Ishikawa (cell line): ENCODE measurements at regions not wholly inside any gene's neighbourhood (a gene's known extent, or its start where the extent isn't known, plus 50 kb on each side); places are given as distances from the start of the nearest gene placed in this dataset.

ENCODE experiments used
- CEBPB ChIP-seq: IDR thresholded peaks from 2 replicates; pipeline ENCODE4 v1.6.1; 2012
- CREB1 ChIP-seq: IDR thresholded peaks from 2 replicates; pipeline ENCODE4 v1.6.1; 2012; ENCODE audit warnings: low read depth
- EGR1 ChIP-seq: IDR thresholded peaks from 2 replicates; pipeline ENCODE4 v1.6.1; 2012
- EP300 ChIP-seq: IDR thresholded peaks from 2 replicates; pipeline ENCODE4 v1.6.1; 2012; ENCODE audit warnings: borderline replicate concordance
- FOXM1 ChIP-seq: IDR thresholded peaks from 2 replicates; pipeline ENCODE4 v1.6.1; 2012; ENCODE audit warnings: low read depth, borderline replicate concordance
- NFIC ChIP-seq: IDR thresholded peaks from 2 replicates; pipeline ENCODE4 v1.6.1; 2012
- RAD21 ChIP-seq: IDR thresholded peaks from 2 replicates; pipeline ENCODE4 v1.6.1; 2012; ENCODE audit warnings: low read depth
- TAF1 ChIP-seq: IDR thresholded peaks from 2 replicates; pipeline ENCODE4 v1.6.1; 2012; ENCODE audit warnings: low read depth, mild to moderate bottlenecking
- TCF12 ChIP-seq: IDR thresholded peaks from 2 replicates; pipeline ENCODE4 v1.6.1; 2012; ENCODE audit warnings: low read depth
- TEAD4 ChIP-seq: IDR thresholded peaks from 2 replicates; pipeline ENCODE4 v1.6.1; 2012
- YY1 ChIP-seq: IDR thresholded peaks from 2 replicates; pipeline ENCODE4 v1.6.1; 2012; ENCODE audit warnings: low read depth
- ZBTB7A ChIP-seq: IDR thresholded peaks from 2 replicates; pipeline ENCODE4 v1.6.1; 2012; ENCODE audit warnings: low read depth
- TF ChIP-seq, protein P1 (sequence below): IDR thresholded peaks from 2 replicates; pipeline ENCODE4 v1.6.1; 2012
- TF ChIP-seq, protein P2 (sequence below): IDR thresholded peaks from 2 replicates; pipeline ENCODE4 v1.6.1; 2012
- TF ChIP-seq, protein P3 (sequence below): IDR thresholded peaks from 2 replicates; pipeline ENCODE4 v1.6.1; 2012; ENCODE audit warnings: low read depth, mild to moderate bottlenecking

DNA sequence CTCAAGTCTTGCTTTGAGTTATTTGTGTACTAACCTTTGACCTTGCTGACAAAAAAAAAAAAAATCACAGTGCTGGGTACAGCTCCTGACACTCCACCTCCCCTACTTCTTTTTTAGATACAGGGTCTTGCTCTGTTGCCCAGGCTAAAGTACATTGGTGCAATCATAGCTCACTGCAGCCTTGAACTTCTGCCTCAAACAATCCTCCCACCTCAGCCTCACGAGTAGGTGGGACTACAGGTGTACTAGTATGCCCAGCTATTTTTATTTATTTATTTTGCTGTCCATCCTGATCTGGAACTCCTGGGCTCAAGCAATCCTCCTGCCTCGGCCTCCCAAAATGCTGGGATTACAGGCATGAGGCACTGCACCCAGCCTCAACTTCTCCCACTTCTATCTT, 57.2 kb upstream of the KCNMB1 start:
- TF ChIP-seq, protein P1, sequence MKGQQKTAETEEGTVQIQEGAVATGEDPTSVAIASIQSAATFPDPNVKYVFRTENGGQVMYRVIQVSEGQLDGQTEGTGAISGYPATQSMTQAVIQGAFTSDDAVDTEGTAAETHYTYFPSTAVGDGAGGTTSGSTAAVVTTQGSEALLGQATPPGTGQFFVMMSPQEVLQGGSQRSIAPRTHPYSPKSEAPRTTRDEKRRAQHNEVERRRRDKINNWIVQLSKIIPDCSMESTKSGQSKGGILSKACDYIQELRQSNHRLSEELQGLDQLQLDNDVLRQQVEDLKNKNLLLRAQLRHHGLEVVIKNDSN, result no peak
- TF ChIP-seq TCF12 (no peak), CEBPB (no peak), FOXM1 (no peak), EP300 (no peak), RAD21 (no peak), NFIC (no peak), EGR1 (no peak), TEAD4 (no peak), TAF1 (no peak), ZBTB7A (no peak), YY1 (no peak), CREB1 (no peak)
- TF ChIP-seq, protein P2, sequence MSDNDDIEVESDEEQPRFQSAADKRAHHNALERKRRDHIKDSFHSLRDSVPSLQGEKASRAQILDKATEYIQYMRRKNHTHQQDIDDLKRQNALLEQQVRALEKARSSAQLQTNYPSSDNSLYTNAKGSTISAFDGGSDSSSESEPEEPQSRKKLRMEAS, result no peak
- TF ChIP-seq, protein P3, sequence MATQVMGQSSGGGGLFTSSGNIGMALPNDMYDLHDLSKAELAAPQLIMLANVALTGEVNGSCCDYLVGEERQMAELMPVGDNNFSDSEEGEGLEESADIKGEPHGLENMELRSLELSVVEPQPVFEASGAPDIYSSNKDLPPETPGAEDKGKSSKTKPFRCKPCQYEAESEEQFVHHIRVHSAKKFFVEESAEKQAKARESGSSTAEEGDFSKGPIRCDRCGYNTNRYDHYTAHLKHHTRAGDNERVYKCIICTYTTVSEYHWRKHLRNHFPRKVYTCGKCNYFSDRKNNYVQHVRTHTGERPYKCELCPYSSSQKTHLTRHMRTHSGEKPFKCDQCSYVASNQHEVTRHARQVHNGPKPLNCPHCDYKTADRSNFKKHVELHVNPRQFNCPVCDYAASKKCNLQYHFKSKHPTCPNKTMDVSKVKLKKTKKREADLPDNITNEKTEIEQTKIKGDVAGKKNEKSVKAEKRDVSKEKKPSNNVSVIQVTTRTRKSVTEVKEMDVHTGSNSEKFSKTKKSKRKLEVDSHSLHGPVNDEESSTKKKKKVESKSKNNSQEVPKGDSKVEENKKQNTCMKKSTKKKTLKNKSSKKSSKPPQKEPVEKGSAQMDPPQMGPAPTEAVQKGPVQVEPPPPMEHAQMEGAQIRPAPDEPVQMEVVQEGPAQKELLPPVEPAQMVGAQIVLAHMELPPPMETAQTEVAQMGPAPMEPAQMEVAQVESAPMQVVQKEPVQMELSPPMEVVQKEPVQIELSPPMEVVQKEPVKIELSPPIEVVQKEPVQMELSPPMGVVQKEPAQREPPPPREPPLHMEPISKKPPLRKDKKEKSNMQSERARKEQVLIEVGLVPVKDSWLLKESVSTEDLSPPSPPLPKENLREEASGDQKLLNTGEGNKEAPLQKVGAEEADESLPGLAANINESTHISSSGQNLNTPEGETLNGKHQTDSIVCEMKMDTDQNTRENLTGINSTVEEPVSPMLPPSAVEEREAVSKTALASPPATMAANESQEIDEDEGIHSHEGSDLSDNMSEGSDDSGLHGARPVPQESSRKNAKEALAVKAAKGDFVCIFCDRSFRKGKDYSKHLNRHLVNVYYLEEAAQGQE, result no peak

DNA sequence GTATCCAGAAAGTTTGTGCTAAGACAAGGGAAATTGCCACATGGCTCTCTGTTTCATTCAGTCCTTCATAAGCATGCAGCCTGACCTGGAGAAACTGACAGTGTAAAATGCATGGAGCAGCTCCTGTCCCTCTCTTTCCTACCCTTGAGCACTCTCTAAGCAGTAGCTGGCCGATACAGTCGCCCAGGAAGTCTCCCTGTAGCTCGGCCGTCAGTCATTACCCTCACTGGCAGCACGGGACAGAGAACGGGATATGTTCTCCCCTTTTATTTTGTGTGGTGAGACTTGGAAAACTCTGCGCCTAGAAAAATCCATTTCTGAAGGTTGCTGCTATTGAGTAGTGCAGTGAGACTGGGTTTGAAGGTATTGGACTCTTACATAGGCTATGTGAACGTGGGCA, 56.8 kb upstream of the KCNMB1 start:
- TF ChIP-seq, protein P2, result no peak
- no peak for TF ChIP-seq CEBPB
- TF ChIP-seq, protein P3, result no peak
- no peak for TF ChIP-seq FOXM1
- no peak for TF ChIP-seq EGR1
- TF ChIP-seq CREB1, result no peak

DNA sequence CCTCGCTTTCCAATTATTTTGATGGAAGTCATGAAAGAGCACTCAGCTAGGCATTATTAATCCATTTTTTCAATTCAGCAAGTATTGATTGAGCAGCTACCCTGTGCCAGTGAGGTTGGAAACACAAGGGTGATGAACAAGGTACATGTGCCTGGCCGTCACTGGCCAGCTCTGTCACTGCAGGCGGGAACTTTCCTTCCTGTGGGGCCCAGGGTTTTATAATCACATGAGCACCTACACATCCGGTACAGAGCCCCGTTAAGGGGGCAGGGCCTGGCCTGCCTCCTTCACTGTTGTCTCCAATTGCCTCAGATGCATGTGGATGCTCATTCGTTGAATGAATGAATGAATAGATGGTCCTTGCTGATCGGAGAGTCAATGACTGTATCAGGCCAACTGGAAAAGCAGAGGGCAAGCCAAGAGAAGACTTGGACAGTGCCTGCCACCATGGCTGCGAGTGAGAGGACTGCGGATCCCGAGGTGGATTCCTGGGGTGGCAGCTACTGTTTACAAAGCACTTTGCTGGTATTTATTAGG, 55.9 kb upstream of the KCNMB1 start:
- TF ChIP-seq, protein P3, result no peak
- no peak for TF ChIP-seq CEBPB
- TF ChIP-seq, protein P2, result no peak

DNA sequence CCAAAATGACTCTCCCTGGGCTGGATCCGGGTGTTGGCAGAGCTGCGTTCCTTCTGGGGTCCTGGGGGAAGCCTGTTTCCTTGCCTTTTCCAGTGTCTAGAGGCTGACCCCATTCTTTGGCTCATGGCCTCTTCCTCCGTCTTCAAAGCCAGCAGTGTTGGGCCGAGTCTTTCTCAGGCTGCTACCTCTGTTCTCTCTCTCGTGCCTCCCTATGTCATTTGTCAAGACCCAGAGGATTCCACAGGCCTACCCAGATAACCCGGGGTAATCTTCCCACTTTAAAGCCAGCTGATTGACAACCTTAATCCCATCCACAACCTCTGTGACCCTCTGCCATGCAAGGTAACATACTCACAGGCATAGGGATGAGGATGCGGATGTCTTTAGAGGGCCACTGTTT, 55.0 kb upstream of the KCNMB1 start:
- TF ChIP-seq NFIC (no peak), FOXM1 (no peak), YY1 (no peak), EP300 (no peak), CEBPB (no peak)
- TF ChIP-seq, protein P1, result no peak
- TF ChIP-seq, protein P2, result no peak
- TF ChIP-seq, protein P3, result no peak
